ENCODE measurements at regions not wholly inside any gene's neighbourhood (a gene's known extent, or its start where the extent isn't known, plus 50 kb on each side); places are given as distances from the start of the nearest gene placed in this dataset.

DNA sequence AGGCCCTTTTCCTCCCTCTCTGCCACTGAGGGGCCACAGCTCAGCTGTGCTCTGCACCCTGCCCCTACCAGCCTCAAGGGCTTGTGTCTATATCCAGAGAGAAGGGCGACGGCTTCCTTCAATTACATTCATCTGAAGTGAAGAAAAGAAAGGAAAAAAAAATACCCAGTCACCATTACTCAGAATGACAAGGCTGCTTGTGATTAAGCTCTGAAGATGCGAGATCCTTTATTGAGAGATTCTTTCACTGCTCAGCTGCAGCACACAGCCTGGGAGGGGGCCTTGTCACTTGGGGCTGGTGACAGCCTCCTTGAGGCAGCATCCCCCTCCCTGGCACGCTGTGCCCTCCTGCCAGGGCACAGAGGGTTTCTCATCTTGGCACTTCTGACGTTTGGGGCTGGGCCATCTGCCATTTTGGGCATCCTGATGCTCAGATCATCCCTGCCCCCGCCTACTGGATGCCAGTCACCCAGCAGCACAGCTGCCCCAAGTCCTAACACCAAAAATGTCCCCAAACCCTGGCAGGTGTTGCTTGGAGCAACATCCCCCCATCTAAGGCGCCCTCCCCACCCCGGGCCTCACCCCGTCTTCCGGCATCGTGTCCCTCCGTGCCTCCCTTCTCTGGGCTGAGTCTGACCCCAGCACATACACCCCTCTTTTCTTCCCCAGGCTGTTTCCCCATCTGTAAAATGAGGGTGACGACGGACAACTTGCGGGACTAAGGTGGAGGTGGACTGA, 1394.7 kb downstream of the BRD1 start:
- H3K4me3 Mint-ChIP-seq, result no peak overlapping the region
- no peaks in the 10 kb centered on the region for H3K4me1 Mint-ChIP-seq
- peaks cover 13% of the 10 kb centered on the region for H3K27me3 Mint-ChIP-seq
- ATAC-seq (ENCODE audit: low read depth), result no peak
- H3K9me3 Mint-ChIP-seq, result peaks cover 3% of the 10 kb centered on the region
- no peaks in the 10 kb centered on the region for H3K36me3 Mint-ChIP-seq
- DNase-seq (ENCODE audit: low spot score in 2 of 2), result no peak
- no peak overlapping the region for H3K27ac Mint-ChIP-seq

- no peaks in the 10 kb centered on the region for H3K9me3 Mint-ChIP-seq
- no peaks in the 10 kb centered on the region for H3K4me1 Mint-ChIP-seq
- no peak overlapping the region for H3K27ac Mint-ChIP-seq
- ATAC-seq (ENCODE audit: low read depth), result no peak
- no peaks in the 10 kb centered on the region for H3K36me3 Mint-ChIP-seq
- no peak overlapping the region for H3K4me3 Mint-ChIP-seq
- peaks cover 9% of the 10 kb centered on the region for H3K27me3 Mint-ChIP-seq
- DNase-seq (ENCODE audit: low spot score in 2 of 2), result no peak
Measured at GRCh38 chr22:48431536-48432315, 1395.9 kb downstream of the BRD1 start.

DNA sequence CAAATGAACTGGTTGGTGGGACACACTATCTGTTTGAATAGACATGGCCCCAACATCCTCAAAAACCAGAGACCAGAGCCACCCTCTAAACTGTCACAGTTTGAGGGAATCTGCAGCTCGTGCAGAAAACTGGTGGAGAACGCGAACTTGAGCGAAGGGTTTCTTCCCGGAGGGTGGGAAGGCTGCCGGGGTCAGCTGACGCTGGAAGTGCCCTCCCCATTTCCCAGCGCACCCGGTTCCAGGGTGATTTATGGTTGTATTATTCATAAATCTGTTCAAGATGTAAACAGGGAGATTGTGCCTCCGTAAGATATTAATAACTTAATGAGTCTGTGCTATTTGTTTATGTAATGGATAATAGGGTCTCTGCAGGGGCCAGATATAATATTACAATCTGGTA, 1396.7 kb downstream of the BRD1 start:
- Mint-ChIP-seq H3K4me3 (no peak overlapping the region), H3K9me3 (no peaks in the 10 kb centered on the region), H3K36me3 (no peaks in the 10 kb centered on the region), H3K27ac (no peak overlapping the region), H3K4me1 (no peaks in the 10 kb centered on the region), H3K27me3 (peaks cover 10% of the 10 kb centered on the region)
- ATAC-seq (ENCODE audit: low read depth) (no peak), DNase-seq (ENCODE audit: low spot score in 2 of 2) (no peak)

- H3K27me3 Mint-ChIP-seq, result peaks cover 9% of the 10 kb centered on the region
- H3K4me3 Mint-ChIP-seq, result no peak overlapping the region
- H3K4me1 Mint-ChIP-seq, result no peaks in the 10 kb centered on the region
- DNase-seq (ENCODE audit: low spot score in 2 of 2), result no peak
- no peaks in the 10 kb centered on the region for H3K9me3 Mint-ChIP-seq
- H3K36me3 Mint-ChIP-seq, result no peaks in the 10 kb centered on the region
- no peak for ATAC-seq (ENCODE audit: low read depth)
- H3K27ac Mint-ChIP-seq, result no peak overlapping the region
Measured at GRCh38 chr22:48429446-48430020, 1398.1 kb downstream of the BRD1 start.

DNA sequence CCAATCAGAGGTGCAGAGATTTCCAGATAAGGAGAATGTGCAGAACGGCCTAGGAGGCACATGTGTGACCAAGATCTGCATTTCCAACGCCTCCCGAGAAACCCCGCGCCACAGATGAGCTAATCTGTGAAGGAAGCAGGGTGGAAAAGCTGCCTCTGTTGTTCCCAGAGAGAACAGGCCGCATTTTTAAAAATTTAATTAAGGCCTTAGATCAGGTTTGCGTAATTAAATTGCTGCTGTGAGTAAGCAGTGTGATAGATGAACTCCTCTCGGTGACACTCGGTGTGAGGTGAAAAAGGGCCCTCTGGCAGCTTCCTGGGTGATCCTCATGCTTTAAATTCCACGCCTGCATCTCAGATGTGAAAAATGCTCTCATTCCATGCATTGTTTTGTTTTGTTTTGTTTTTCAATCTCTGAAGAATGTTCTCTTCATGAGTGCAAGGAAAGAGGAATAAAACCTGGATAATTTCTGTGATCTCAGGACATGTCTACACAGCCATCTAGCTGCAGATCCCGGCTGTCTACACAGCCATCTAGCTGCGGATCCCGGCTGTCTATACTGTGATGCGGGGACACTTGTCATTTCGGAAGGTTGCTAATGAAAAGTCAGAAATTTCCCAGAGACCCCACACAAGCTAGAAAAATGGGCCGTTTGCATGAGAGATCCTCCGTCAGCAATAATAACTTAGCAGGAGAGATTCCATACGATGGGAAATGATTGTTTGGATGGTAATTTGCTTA, 1398.9 kb downstream of the BRD1 start:
- Mint-ChIP-seq H3K9me3 (no peaks in the 10 kb centered on the region), H3K27ac (no peak overlapping the region), H3K4me1 (no peaks in the 10 kb centered on the region), H3K27me3 (peaks cover 7% of the 10 kb centered on the region), H3K4me3 (no peak overlapping the region), H3K36me3 (no peaks in the 10 kb centered on the region)
- no peak for DNase-seq (ENCODE audit: low spot score in 2 of 2)
- no peak for ATAC-seq (ENCODE audit: low read depth)

DNA sequence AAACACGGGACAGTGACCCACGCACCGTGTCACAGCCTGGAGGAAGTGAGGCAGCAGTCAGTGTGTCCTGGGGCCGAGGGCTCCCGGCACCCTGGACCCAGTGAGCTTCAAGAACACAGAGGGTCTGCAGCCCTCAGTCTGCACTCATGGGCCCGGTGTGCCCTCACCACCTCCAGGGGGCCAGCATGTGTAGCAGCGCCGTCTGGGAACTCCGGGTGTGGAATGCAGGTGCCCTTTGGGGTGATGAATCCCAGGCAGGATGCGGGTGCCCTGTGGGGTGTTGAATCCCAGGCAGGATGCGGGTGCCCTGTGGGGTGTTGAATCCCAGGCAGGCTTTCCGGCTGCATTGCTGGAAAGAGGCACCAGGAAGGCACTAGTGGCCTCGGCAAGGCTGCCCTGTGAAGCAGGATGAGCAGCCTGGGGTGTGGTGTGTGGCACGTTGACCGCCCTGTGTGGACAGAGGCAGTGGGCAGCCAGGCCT, 1399.9 kb downstream of the BRD1 start:
- no peaks in the 10 kb centered on the region for H3K36me3 Mint-ChIP-seq
- peaks cover 7% of the 10 kb centered on the region for H3K27me3 Mint-ChIP-seq
- H3K4me3 Mint-ChIP-seq, result no peak overlapping the region
- ATAC-seq (ENCODE audit: low read depth), result no peak
- no peaks in the 10 kb centered on the region for H3K4me1 Mint-ChIP-seq
- H3K27ac Mint-ChIP-seq, result no peak overlapping the region
- DNase-seq (ENCODE audit: low spot score in 2 of 2), result no peak
- H3K9me3 Mint-ChIP-seq, result peaks cover 1% of the 10 kb centered on the region

- no peaks in the 10 kb centered on the region for H3K4me1 Mint-ChIP-seq
- H3K9me3 Mint-ChIP-seq, result peaks cover 2% of the 10 kb centered on the region
- H3K27me3 Mint-ChIP-seq, result peaks cover 7% of the 10 kb centered on the region
- ATAC-seq (ENCODE audit: low read depth), result no peak
- H3K4me3 Mint-ChIP-seq, result no peak overlapping the region
- H3K36me3 Mint-ChIP-seq, result no peaks in the 10 kb centered on the region
- no peak overlapping the region for H3K27ac Mint-ChIP-seq
- DNase-seq (ENCODE audit: low spot score in 2 of 2), result no peak
Measured at GRCh38 chr22:48426466-48427380, 1401.0 kb downstream of the BRD1 start.

DNA sequence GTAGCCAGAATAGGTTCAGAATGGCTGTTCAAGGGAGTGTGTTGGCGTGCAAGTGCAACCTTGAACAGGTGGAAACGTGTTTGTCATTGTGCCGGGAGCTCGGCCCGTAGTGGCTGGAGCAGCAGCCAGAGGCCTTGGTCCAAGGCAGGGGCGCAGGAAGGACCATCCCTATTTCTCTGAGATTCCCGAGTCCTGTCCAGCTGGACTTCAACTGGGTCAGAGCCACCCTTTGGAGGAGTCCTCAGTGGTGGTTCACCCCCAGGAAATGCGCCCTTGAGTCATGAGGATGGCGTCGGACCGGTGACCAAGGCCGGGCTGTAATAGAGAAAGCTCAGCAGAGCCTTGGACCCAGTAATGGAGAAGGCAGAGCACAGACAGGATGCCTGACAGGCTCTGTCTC, 1402.0 kb downstream of the BRD1 start:
- peaks cover 5% of the 10 kb centered on the region for H3K27me3 Mint-ChIP-seq
- H3K4me3 Mint-ChIP-seq, result no peak overlapping the region
- DNase-seq (ENCODE audit: low spot score in 2 of 2) (no peak), ATAC-seq (ENCODE audit: low read depth) (no peak)
- peaks cover 6% of the 10 kb centered on the region for H3K9me3 Mint-ChIP-seq
- H3K4me1 Mint-ChIP-seq, result no peaks in the 10 kb centered on the region
- no peaks in the 10 kb centered on the region for H3K36me3 Mint-ChIP-seq
- H3K27ac Mint-ChIP-seq, result no peak overlapping the region

GRCh38 chr22:48425091-48425506, 1402.6 kb downstream of the BRD1 start:
- Mint-ChIP-seq H3K27me3 (peaks cover 5% of the 10 kb centered on the region), H3K9me3 (peaks cover 6% of the 10 kb centered on the region), H3K4me1 (no peaks in the 10 kb centered on the region), H3K36me3 (no peaks in the 10 kb centered on the region), H3K27ac (no peak overlapping the region), H3K4me3 (no peak overlapping the region)
- ATAC-seq (ENCODE audit: low read depth) (no peak), DNase-seq (ENCODE audit: low spot score in 2 of 2) (no peak)

- Mint-ChIP-seq H3K27ac (no peak overlapping the region), H3K27me3 (peaks cover 5% of the 10 kb centered on the region), H3K9me3 (peaks cover 6% of the 10 kb centered on the region), H3K4me3 (no peak overlapping the region), H3K36me3 (no peaks in the 10 kb centered on the region), H3K4me1 (no peaks in the 10 kb centered on the region)
- no peak for ATAC-seq (ENCODE audit: low read depth)
- no peak for DNase-seq (ENCODE audit: low spot score in 2 of 2)
Measured at GRCh38 chr22:48424661-48425060, 1403.0 kb downstream of the BRD1 start.

- H3K27me3 Mint-ChIP-seq, result peaks cover 5% of the 10 kb centered on the region
- ATAC-seq (ENCODE audit: low read depth) (no peak), DNase-seq (ENCODE audit: low spot score in 2 of 2) (no peak)
- H3K4me1 Mint-ChIP-seq, result no peaks in the 10 kb centered on the region
- peaks cover 6% of the 10 kb centered on the region for H3K9me3 Mint-ChIP-seq
- no peak overlapping the region for H3K4me3 Mint-ChIP-seq
- H3K27ac Mint-ChIP-seq, result no peak overlapping the region
- no peaks in the 10 kb centered on the region for H3K36me3 Mint-ChIP-seq
Measured at GRCh38 chr22:48424201-48424627, 1403.5 kb downstream of the BRD1 start.

DNA sequence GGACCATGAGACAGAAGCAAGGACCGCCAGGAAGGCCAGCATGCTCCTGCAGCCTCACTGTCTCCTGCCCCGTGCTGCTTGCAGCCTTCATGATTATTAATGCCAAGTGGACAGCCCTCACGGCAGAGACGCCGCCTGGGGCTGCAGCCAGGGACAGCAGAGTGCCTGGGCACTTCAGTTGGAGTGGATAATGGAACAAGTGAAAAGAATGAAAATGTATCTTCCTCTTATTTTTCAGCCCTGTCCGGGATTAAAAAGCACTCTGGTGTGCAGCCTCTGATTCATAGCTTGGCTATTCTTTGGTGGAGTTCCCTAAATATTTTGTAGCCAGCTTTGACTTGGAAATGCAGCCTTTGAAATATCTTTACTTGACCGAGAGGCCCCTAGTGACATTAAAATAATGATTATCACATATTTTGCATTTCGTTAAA, 1404.2 kb downstream of the BRD1 start:
- no peak overlapping the region for H3K4me3 Mint-ChIP-seq
- no peak for DNase-seq (ENCODE audit: low spot score in 2 of 2)
- no peak for ATAC-seq (ENCODE audit: low read depth)
- H3K27me3 Mint-ChIP-seq, result peaks cover 5% of the 10 kb centered on the region
- no peaks in the 10 kb centered on the region for H3K36me3 Mint-ChIP-seq
- no peak overlapping the region for H3K27ac Mint-ChIP-seq
- H3K9me3 Mint-ChIP-seq, result peaks cover 6% of the 10 kb centered on the region
- H3K4me1 Mint-ChIP-seq, result no peaks in the 10 kb centered on the region

GRCh38 chr22:48422900-48423480, 1404.7 kb downstream of the BRD1 start:
- Mint-ChIP-seq H3K9me3 (peaks cover 6% of the 10 kb centered on the region), H3K27ac (no peak overlapping the region), H3K36me3 (no peaks in the 10 kb centered on the region), H3K4me1 (no peaks in the 10 kb centered on the region), H3K27me3 (peaks cover 4% of the 10 kb centered on the region), H3K4me3 (no peak overlapping the region)
- no peak for DNase-seq (ENCODE audit: low spot score in 2 of 2)
- no peak for ATAC-seq (ENCODE audit: low read depth)
